Cardiac fibroblast (primary cell): ENCODE measurements at regions not wholly inside any gene's neighbourhood (a gene's known extent, or its start where the extent isn't known, plus 50 kb on each side); places are given as distances from the start of the nearest gene placed in this dataset.
A peak's percentile ranks its signal among the peaks of the same experiment; 100 is the strongest.

Experiments used
- DNase-seq, 2 donors: peaks; one replicate each; pipeline versions ENCODE4 v3.0.0 to v3.0.0-alpha.2; 2010; ENCODE audit warnings: low read depth in 2 of 2
- H3K4me3 ChIP-seq, 2 donors: replicated peaks in 1 of 2; 1 replicate in 1 of 2; 2 replicates in 1 of 2; pipeline ENCODE4 v1.5.1; 2011; ENCODE audit warnings: low read depth in 2 of 2, low read length in 2 of 2, mild to moderate bottlenecking in 2 of 2, moderate library complexity in 1 of 2
- TF ChIP-seq, protein P1 (sequence below): IDR thresholded peaks from one replicate; pipeline ENCODE4 v1.5.1; 2011; ENCODE audit warnings: low read depth, mild to moderate bottlenecking, low read length, inconsistent platforms

DNA sequence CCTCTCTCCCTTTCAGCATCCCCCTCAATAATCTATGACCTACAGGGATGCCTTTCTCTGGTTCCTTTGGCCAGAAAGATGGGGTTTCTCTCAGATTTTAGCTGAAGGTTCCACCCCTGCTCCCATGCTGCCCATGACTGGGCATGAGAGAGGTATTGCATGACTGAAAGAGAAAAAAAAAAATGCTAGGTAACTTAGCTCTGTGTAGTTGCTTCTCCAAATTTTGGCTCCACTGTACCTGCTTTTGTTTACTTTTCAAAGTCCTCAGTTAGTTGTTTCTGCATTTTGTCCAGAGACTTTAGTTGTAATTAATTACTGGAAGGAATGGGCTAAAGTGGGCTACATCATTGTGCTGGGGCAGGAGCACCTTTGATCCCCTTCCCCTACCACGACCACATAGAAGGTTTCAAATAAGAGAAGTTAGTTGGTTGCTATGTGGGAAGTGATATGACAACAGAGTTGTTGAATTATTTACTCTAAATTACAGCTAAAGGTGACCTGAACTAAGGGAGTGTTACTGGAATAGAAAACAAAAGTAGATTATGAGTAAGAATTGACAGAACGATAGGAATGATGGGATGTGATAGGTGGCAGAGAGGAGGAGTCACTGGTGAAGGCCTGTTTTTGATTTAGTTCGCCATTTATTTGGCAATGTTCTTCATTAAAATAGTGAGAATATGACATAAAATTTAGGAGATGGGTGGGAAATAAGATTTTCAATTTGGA is 605.4 kb upstream of the NR2F2 start:
- TF ChIP-seq, protein P1, sequence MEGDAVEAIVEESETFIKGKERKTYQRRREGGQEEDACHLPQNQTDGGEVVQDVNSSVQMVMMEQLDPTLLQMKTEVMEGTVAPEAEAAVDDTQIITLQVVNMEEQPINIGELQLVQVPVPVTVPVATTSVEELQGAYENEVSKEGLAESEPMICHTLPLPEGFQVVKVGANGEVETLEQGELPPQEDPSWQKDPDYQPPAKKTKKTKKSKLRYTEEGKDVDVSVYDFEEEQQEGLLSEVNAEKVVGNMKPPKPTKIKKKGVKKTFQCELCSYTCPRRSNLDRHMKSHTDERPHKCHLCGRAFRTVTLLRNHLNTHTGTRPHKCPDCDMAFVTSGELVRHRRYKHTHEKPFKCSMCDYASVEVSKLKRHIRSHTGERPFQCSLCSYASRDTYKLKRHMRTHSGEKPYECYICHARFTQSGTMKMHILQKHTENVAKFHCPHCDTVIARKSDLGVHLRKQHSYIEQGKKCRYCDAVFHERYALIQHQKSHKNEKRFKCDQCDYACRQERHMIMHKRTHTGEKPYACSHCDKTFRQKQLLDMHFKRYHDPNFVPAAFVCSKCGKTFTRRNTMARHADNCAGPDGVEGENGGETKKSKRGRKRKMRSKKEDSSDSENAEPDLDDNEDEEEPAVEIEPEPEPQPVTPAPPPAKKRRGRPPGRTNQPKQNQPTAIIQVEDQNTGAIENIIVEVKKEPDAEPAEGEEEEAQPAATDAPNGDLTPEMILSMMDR = no peak

DNA sequence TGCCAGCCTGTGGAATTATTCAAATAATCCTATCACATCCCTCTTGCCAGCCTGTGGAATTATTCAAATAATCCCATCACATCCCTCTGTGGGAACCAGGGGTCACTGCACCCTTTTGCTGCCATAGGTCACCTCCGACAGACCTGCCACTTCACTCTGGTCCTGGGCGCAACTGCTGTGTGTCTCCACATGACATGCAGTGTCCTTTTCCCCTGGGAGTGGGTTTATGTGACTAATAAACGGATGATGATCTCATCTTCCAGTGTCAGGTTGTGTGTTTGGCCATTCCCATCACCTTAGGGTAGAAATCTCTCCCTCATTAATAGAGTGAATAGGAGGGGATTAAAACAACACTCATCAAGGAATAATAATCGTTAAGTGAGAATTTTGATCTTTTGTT is 603.6 kb upstream of the NR2F2 start:
- no peak overlapping the region for H3K4me3 ChIP-seq
- no peak for DNase-seq
- TF ChIP-seq, protein P1 = no peak

More for the DNA sequence above, 605.4 kb upstream of the NR2F2 start:
- DNase-seq = no peak
- H3K4me3 ChIP-seq = no peak overlapping the region

DNA sequence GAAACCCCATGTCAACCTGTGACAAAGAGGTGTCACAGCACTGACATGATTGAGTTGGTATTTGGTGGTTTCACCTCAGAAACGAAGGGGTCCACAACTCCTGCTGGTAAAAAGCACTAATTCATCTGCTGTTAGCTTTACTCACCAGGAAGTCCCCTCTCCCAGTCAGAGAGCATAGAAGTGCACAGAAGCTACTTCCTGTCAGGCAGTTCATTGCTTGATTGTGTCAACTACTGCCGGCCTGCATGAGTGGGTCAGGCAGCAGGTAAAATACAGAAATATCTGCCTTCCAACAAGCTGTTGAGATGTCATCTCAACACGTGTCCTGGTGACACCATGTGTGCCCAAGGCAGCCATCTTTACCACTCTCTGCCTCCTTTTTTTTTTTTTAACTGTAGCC is 596.6 kb upstream of the NR2F2 start:
- TF ChIP-seq, protein P1 = no peak
- no peak for DNase-seq
- H3K4me3 ChIP-seq = no peak overlapping the region

DNA sequence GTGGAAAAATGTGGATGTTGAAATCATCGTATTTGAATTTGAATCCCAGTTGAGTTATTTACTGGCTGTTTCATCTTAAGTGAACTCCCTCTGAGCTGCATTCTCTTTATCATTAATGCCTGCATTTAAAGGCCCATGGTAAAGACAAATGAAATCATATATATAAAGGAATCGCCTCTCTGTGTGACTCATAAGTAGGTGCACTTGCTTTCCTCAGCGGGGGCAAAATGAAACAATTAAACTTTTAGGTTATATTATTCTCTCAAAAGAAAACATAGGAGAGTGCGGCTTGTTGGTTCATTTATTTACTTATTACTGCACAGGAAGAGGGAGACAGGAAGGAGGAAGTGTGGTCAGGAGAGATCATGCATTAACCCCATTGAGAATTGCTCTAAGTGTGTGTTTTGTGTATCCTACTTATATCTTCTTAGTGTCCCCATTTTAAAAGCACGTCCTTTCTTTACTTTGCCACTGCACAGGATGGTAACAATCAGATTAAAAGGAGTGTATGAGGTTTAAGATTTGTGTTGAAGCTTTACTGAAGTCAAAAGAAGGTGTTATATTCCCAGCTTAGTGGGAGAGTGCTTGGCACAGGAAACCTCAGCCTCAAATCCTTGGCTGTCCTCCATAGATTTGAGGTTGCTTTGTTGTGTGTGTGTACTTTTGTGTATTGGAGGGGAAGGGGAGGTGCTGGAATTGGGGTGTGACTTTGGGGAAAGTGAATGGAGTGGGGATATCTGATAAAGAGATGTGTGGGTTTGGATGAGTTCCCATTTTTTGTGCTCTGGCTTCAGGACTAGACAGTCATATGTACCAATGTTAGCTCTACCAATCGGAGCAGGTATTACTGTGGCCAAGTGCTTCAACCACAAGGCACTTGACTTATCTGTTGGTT is 595.8 kb upstream of the NR2F2 start:
- TF ChIP-seq, protein P1 = no peak
- peak; percentile 50 to 72 for DNase-seq
- H3K4me3 ChIP-seq = no peak overlapping the region

DNA sequence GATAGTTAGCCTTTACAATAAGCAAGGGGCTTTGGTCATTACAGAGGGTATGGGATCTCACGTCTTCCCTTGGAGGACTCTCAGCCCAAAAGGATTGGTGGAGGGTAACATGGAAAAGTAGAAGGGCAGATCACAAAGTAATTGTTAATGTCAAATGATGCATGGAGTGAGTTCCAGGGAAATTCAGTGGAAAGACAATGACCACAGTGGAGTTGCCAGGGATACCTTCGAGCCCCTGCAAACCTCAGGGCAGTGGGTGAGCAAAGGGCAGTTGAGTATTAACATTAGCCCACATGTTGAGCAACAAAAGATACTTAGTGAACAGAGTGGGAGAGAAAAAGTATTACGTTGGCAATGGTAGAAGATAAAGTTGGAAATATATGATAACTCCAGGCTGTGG is 593.4 kb upstream of the NR2F2 start:
- TF ChIP-seq, protein P1 = no peak
- no peak for DNase-seq
- no peak overlapping the region for H3K4me3 ChIP-seq

DNA sequence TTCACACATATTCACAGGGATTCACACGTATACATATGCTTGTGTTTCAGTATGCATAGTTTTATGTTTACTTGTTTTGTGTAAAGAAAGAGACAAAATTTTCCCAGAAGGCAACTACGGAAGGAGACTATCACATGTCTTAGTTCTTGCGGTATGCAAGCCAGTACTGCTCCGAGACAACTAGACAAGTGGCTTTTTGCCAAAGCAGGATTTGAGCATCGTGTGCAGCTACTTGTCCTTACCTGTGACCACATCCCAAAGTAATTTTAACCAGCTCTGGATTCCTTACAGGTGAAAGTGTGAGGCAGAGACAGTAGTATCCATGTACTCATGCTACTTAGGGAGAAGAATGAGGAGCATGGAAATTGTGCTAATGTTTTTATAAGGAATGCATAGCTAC is 591.4 kb upstream of the NR2F2 start:
- no peak for DNase-seq
- H3K4me3 ChIP-seq = no peak overlapping the region
- TF ChIP-seq, protein P1 = no peak
